HCT116 (cell line): ENCODE measurements at regions not wholly inside any gene's neighbourhood (a gene's known extent, or its start where the extent isn't known, plus 50 kb on each side); places are given as distances from the start of the nearest gene placed in this dataset.

ENCODE experiments used
- ATAC-seq: fragments of 200-7000 bp; cut with Tn5 transposase; 2 replicates; pipeline ENCODE4 v1.9.1; 2020; ENCODE audit warnings: mild to moderate bottlenecking, moderate library complexity
- BruUV-seq: library from RNA; stranded (reverse); fragments of 400-500 nt; replicated peaks from 2 replicates; lab custom pipeline; 2021; lab: Mats Ljungman, UMichigan
- CTCF ChIA-PET: fragments of 300-600 bp; sonication (Branson Sonifier 250); formaldehyde crosslinking; loops from one replicate; lab custom pipeline; 2021; ENCODE audit warnings: antibody characterized with exemption; lab: Charles Lee
- POLR2A ChIA-PET: fragments of 300-600, 350-600 bp; sonication (Branson Sonifier 250); formaldehyde crosslinking; loops from one replicate; lab custom pipeline; 2021; ENCODE audit warnings: antibody characterized with exemption; lab: Charles Lee
- RAD21 ChIA-PET, 2 experiments: fragments of 300-600 bp; sonication (Branson Sonifier 250); formaldehyde crosslinking; loops; one replicate each; lab custom pipeline; 2023; ENCODE audit warnings: low total read pairs in 2 of 2; ENCODE audit not compliant: uncharacterized antibody in 2 of 2, unreplicated experiment in 2 of 2, low non-redundant PET in 1 of 2; lab: Charles Lee
- DNase-seq: peaks from one replicate; pipeline ENCODE4 v3.0.0-alpha.2; 2010; ENCODE audit warnings: low read depth, low spot score
- H2AFZ ChIP-seq: fragments of 200-600 bp; shearing (Covaris generic), sonication (generic); 2 replicates; pipeline ENCODE4 v1.6.1; 2017; ENCODE audit warnings: low read depth, mixed run types, mixed read lengths, antibody characterized with exemption, low read length; ENCODE audit not compliant: poor library complexity, severe bottlenecking
- H3K27ac ChIP-seq: 2 replicates; pipeline ENCODE4 v1.5.1; 2012; ENCODE audit warnings: low read depth, low read length
- H3K27me3 ChIP-seq: fragments of 200-600 bp; sonication (generic); 2 replicates; pipeline ENCODE4 v1.6.1; 2016; ENCODE audit warnings: mixed run types, low read length, mixed read lengths; ENCODE audit not compliant: insufficient read depth
- H3K36me3 ChIP-seq, 2 experiments: fragments of 200-500 bp in 1 of 2; fragments of 200-600 bp in 1 of 2; sonication (Bioruptor generic) in 1 of 2; sonication (generic) in 1 of 2; 2 replicates each; pipeline versions ENCODE4 v1.5.1 to v1.6.1; 2014 to 2016; ENCODE audit warnings: low read length in 2 of 2, inconsistent platforms in 1 of 2, mixed read lengths in 1 of 2, mixed run types in 1 of 2; ENCODE audit not compliant: insufficient read depth in 2 of 2, control insufficient read depth in 1 of 2
- H3K4me1 ChIP-seq, 2 experiments: fragments of 200-600 bp in 1 of 2; sonication (generic) in 1 of 2; 2 replicates each; pipeline versions ENCODE4 v1.5.1 to v1.6.1; 2012 to 2017; ENCODE audit warnings: low read length in 2 of 2, inconsistent platforms in 1 of 2, mild to moderate bottlenecking in 1 of 2, mixed read lengths in 1 of 2, mixed run types in 1 of 2, moderate library complexity in 1 of 2; ENCODE audit not compliant: insufficient read depth in 2 of 2, control insufficient read depth in 1 of 2
- H3K4me2 ChIP-seq: fragments of 200-600 bp; sonication (generic); 2 replicates; pipeline ENCODE4 v1.6.1; 2017; ENCODE audit warnings: mixed run types, low read length, mixed read lengths
- H3K4me3 ChIP-seq, 2 experiments: fragments of 200-600 bp in 1 of 2; sonication (generic) in 1 of 2; replicated peaks in 1 of 2; 2 replicates each; pipeline ENCODE4 v1.5.1; 2011 to 2016; ENCODE audit warnings: low read length in 2 of 2, control low read depth in 1 of 2, low read depth in 1 of 2, mild to moderate bottlenecking in 1 of 2, mixed read lengths in 1 of 2, mixed run types in 1 of 2
- H3K79me2 ChIP-seq: fragments of 200-600 bp; sonication (generic); 2 replicates; pipeline ENCODE4 v1.6.1; 2017; ENCODE audit warnings: mild to moderate bottlenecking, mixed run types, low read length, moderate library complexity, mixed read lengths; ENCODE audit not compliant: insufficient read depth
- H3K9ac ChIP-seq: fragments of 200-600 bp; sonication (generic); 2 replicates; pipeline ENCODE4 v1.6.1; 2016; ENCODE audit warnings: low read length, mixed read lengths
- H3K9me2 ChIP-seq: fragments of 200-600 bp; sonication (generic), shearing (Covaris generic); 2 replicates; pipeline ENCODE4 v1.6.1; 2017; ENCODE audit warnings: mixed run types, mild to moderate bottlenecking, moderate library complexity; ENCODE audit not compliant: insufficient read depth
- H3K9me3 ChIP-seq, 2 experiments: fragments of 200-500 bp in 1 of 2; fragments of 200-600 bp in 1 of 2; sonication (Bioruptor generic) in 1 of 2; sonication (generic) in 1 of 2; 2 replicates each; pipeline ENCODE4 v1.6.1; 2014 to 2017; ENCODE audit warnings: low read length in 2 of 2, mixed read lengths in 2 of 2, inconsistent platforms in 1 of 2, low read depth in 1 of 2, mild to moderate bottlenecking in 1 of 2, mixed run types in 1 of 2, moderate library complexity in 1 of 2; ENCODE audit not compliant: control insufficient read depth in 1 of 2, insufficient read depth in 1 of 2
- H4K20me1 ChIP-seq: fragments of 200-600 bp; sonication (generic), shearing (Covaris generic); 2 replicates; pipeline ENCODE4 v1.6.1; 2017; ENCODE audit warnings: mixed run types, mild to moderate bottlenecking, moderate library complexity; ENCODE audit not compliant: insufficient read depth
- ATF3 ChIP-seq: IDR thresholded peaks from 2 replicates; pipeline ENCODE4 v1.6.1; 2012
- CEBPB ChIP-seq: IDR thresholded peaks from 2 replicates; pipeline ENCODE4 v1.6.1; 2012; ENCODE audit warnings: low read depth
- EGR1 ChIP-seq: IDR thresholded peaks from 2 replicates; pipeline ENCODE4 v1.6.1; 2012; ENCODE audit warnings: low read depth
- ELF1 ChIP-seq: IDR thresholded peaks from 2 replicates; pipeline ENCODE4 v1.6.1; 2012; ENCODE audit warnings: low read depth, borderline replicate concordance
- EZH2 ChIP-seq: fragments of 200-600 bp; sonication (generic); IDR thresholded peaks from 2 replicates; pipeline ENCODE4 v1.6.1; 2017; ENCODE audit warnings: antibody characterized with exemption, mixed run types
- POLR2A ChIP-seq: IDR thresholded peaks from 2 replicates; pipeline ENCODE4 v1.7.0; 2011; ENCODE audit warnings: borderline replicate concordance; ENCODE audit not compliant: insufficient read depth, insufficient read length; ENCODE audit errors: extremely low read depth
- RAD21 ChIP-seq: IDR thresholded peaks from 2 replicates; pipeline ENCODE4 v1.6.1; 2012; ENCODE audit warnings: low read depth, mild to moderate bottlenecking
- REST ChIP-seq: IDR thresholded peaks from 2 replicates; pipeline ENCODE4 v1.6.1; 2012; ENCODE audit warnings: low read depth
- ZFX ChIP-seq: fragments of 450-650 bp; IDR thresholded peaks from 2 replicates; pipeline ENCODE4 v1.6.1; 2017
- ZNF274 ChIP-seq: fragments of 200-500 bp; sonication (Bioruptor generic); IDR thresholded peaks from 2 replicates; pipeline ENCODE4 v1.6.1; 2014; ENCODE audit warnings: mild to moderate bottlenecking, low read depth, low read length, inconsistent platforms
- intact Hi-C: fragments of 100-400 bp; cut with micrococcal nuclease; formaldehyde crosslinking; loops from 2 replicates; pipeline ENCODE4 v1.10.0; 2022

DNA sequence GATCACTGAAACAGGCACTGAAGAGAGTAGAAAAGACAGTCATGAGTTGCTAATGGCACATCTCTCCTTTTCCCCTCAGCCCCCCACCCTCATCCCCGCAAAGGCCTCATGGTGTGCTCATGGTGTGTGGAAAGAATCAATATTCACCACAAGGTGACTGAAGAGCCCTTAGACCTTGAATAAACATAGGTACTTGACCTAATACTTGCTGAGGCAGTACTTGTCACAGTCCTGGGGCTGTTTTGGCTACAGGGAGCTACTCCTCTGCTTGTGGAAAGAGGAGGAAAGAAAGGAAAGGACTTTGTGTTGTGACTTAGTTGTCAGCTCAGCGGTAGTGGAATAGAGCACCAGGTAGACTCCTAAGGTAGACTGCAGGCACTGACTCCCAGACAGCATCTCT is 537.8 kb upstream of the CCDC179 start:
- H3K36me3 ChIP-seq, result no peaks in the 10 kb centered on the region
- BruUV-seq, result no TSS peak
- no peak for ATAC-seq
- no peak for DNase-seq
- H3K4me2 ChIP-seq, result no peak overlapping the region
- ChIA-PET RAD21 (no interaction called here), POLR2A (no interaction called here), CTCF (no interaction called here)
- H2AFZ ChIP-seq, result no peak overlapping the region
- no peak overlapping the region for H3K4me3 ChIP-seq
- no peaks in the 10 kb centered on the region for H3K27me3 ChIP-seq
- peaks cover 0 to 18% of the 10 kb centered on the region in 2 experiments; a peak in 2 of 4 replicates for H3K9me3 ChIP-seq
- H4K20me1 ChIP-seq, result no peaks in the 10 kb centered on the region
- no peak overlapping the region for H3K9ac ChIP-seq
- TF ChIP-seq CEBPB, result no peak
- no peak for TF ChIP-seq ZFX
- no peak for TF ChIP-seq ELF1
- no peak for TF ChIP-seq EZH2
- no peak for TF ChIP-seq EGR1
- TF ChIP-seq ZNF274, result no peak
- no peak for TF ChIP-seq RAD21
- no peak for TF ChIP-seq POLR2A
- TF ChIP-seq REST, result no peak
- TF ChIP-seq ATF3, result no peak
- intact Hi-C loops, result no loop called here
- H3K27ac ChIP-seq, result no peak overlapping the region
- no peaks in the 10 kb centered on the region for H3K4me1 ChIP-seq
- no peaks in the 10 kb centered on the region for H3K9me2 ChIP-seq
- no peaks in the 10 kb centered on the region for H3K79me2 ChIP-seq
